Smooth muscle cell (in vitro differentiated cells): ENCODE measurements at regions not wholly inside any gene's neighbourhood (a gene's known extent, or its start where the extent isn't known, plus 50 kb on each side); places are given as distances from the start of the nearest gene placed in this dataset.

Experiments
- DNase-seq: peaks from one replicate; lab custom pipeline; 2025; ENCODE audit not compliant: unreplicated experiment; lab: John Stamatoyannopoulos, UW
- H2AFZ ChIP-seq: fragments of 200-600 bp; sonication (generic); 2 replicates; pipeline ENCODE4 v1.6.0; 2016; ENCODE audit warnings: antibody characterized with exemption, low read depth, mild to moderate bottlenecking
- H3F3A ChIP-seq: fragments of 200-600 bp; sonication (generic); 2 replicates; pipeline ENCODE4 v1.6.0; 2017; ENCODE audit warnings: antibody characterized with exemption, low read depth
- H3K27ac ChIP-seq: fragments of 200-600 bp; sonication (generic); 2 replicates; pipeline ENCODE4 v1.5.1; 2016; ENCODE audit warnings: low read depth, mild to moderate bottlenecking
- H3K27me3 ChIP-seq: fragments of 200-600 bp; sonication (generic); 2 replicates; pipeline ENCODE4 v1.6.1; 2016; ENCODE audit warnings: low read depth, mild to moderate bottlenecking
- H3K36me3 ChIP-seq: fragments of 200-600 bp; sonication (generic); 2 replicates; pipeline ENCODE4 v1.5.1; 2016; ENCODE audit warnings: low read depth
- H3K4me1 ChIP-seq: fragments of 200-600 bp; sonication (generic); 2 replicates; pipeline ENCODE4 v1.5.1; 2016; ENCODE audit warnings: low read depth
- H3K4me2 ChIP-seq: fragments of 200-600 bp; sonication (generic); 2 replicates; pipeline ENCODE4 v1.6.0; 2016; ENCODE audit warnings: mild to moderate bottlenecking
- H3K4me3 ChIP-seq: fragments of 200-600 bp; sonication (generic); 2 replicates; pipeline ENCODE4 v1.5.1; 2016; ENCODE audit warnings: mild to moderate bottlenecking
- H3K79me2 ChIP-seq: fragments of 200-600 bp; sonication (generic); 2 replicates; pipeline ENCODE4 v1.6.0; 2016; ENCODE audit warnings: low read depth, mild to moderate bottlenecking
- H3K9ac ChIP-seq: fragments of 200-600 bp; sonication (generic); 2 replicates; pipeline ENCODE4 v1.6.0; 2016; ENCODE audit warnings: low read depth
- H3K9me3 ChIP-seq: fragments of 200-600 bp; sonication (generic); replicated peaks from 2 replicates; pipeline ENCODE4 v1.5.1; 2016; ENCODE audit warnings: low read depth
- H4K20me1 ChIP-seq: fragments of 200-600 bp; sonication (generic); 2 replicates; pipeline ENCODE4 v1.6.0; 2016; ENCODE audit warnings: low read depth
- CTCF ChIP-seq: fragments of 200-600 bp; sonication (generic); IDR thresholded peaks from 2 replicates; pipeline ENCODE4 v1.5.1; 2017; ENCODE audit warnings: borderline replicate concordance, mild to moderate bottlenecking, antibody characterized with exemption; ENCODE audit not compliant: insufficient read depth, poor library complexity, severe bottlenecking
- WGBS: methylation state at CpG from one replicate; pipeline ENCODE4 v1.1.7; 2016; ENCODE audit warnings: low lambda C conversion rate; 5-methylcytosine and 5-hydroxymethylcytosine counted together

GRCh38 chr2:104215269-104216161, 638.4 kb upstream of the POU3F3 start:
- no peaks in the 10 kb centered on the region for H3K36me3 ChIP-seq
- H3K27me3 ChIP-seq: no peaks in the 10 kb centered on the region
- H3K79me2 ChIP-seq: no peaks in the 10 kb centered on the region
- no peaks in the 10 kb centered on the region for H3F3A ChIP-seq
- no peak overlapping the region for H3K4me3 ChIP-seq
- WGBS: 27% methylated on average over 14 of the region's 14 CpGs
- H3K9me3 ChIP-seq: no peaks in the 10 kb centered on the region
- H3K4me1 ChIP-seq: peaks cover 7% of the 10 kb centered on the region
- H2AFZ ChIP-seq: no peak overlapping the region
- no peak for DNase-seq
- no peak overlapping the region for H3K4me2 ChIP-seq
- TF ChIP-seq CTCF: no peak
- no peak overlapping the region for H3K9ac ChIP-seq
- no peak overlapping the region for H3K27ac ChIP-seq
- H4K20me1 ChIP-seq: no peaks in the 10 kb centered on the region

DNA sequence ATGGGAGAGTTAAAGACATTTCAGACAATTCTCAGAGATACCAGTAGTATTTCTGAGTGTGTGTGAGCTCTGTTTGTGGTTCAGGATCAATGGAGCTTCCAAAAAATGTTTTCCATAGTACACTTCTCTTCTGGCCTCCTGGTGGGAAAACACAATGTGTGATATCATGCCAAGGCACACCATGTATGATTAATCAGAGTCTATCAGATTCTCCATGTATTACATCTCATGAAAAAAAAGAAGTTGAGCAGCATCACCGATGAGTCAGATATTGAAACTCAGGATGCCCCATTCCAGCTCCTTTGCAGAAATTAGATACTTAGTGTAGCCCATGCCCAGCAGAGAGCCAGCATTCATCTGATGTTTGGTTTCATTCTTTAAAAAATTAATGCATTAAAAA, 620.3 kb upstream of the POU3F3 start:
- no peak overlapping the region for H2AFZ ChIP-seq
- no peak overlapping the region for H3K4me2 ChIP-seq
- H3K27me3 ChIP-seq: no peaks in the 10 kb centered on the region
- H3K9me3 ChIP-seq: no peaks in the 10 kb centered on the region
- no peaks in the 10 kb centered on the region for H3K79me2 ChIP-seq
- H3K4me3 ChIP-seq: no peak overlapping the region
- TF ChIP-seq CTCF: no peak
- H3K9ac ChIP-seq: no peak overlapping the region
- H3F3A ChIP-seq: no peaks in the 10 kb centered on the region
- DNase-seq: no peak
- no peak overlapping the region for H3K27ac ChIP-seq
- H3K4me1 ChIP-seq: no peaks in the 10 kb centered on the region
- no peaks in the 10 kb centered on the region for H3K36me3 ChIP-seq
- H4K20me1 ChIP-seq: no peaks in the 10 kb centered on the region
- WGBS: 87% methylated on average over 1 of the region's 1 CpG

GRCh38 chr2:104236491-104236890, 617.4 kb upstream of the POU3F3 start:
- Histone ChIP-seq H2AFZ (no peak overlapping the region), H3F3A (no peaks in the 10 kb centered on the region), H4K20me1 (no peaks in the 10 kb centered on the region), H3K27ac (no peak overlapping the region), H3K9ac (no peak overlapping the region), H3K4me2 (no peak overlapping the region), H3K79me2 (no peaks in the 10 kb centered on the region), H3K9me3 (no peaks in the 10 kb centered on the region), H3K36me3 (no peaks in the 10 kb centered on the region), H3K4me3 (no peak overlapping the region), H3K4me1 (no peaks in the 10 kb centered on the region), H3K27me3 (no peaks in the 10 kb centered on the region)
- no peak for DNase-seq
- no peak for TF ChIP-seq CTCF
- 85% methylated on average over 5 of the region's 5 CpGs for WGBS

DNA sequence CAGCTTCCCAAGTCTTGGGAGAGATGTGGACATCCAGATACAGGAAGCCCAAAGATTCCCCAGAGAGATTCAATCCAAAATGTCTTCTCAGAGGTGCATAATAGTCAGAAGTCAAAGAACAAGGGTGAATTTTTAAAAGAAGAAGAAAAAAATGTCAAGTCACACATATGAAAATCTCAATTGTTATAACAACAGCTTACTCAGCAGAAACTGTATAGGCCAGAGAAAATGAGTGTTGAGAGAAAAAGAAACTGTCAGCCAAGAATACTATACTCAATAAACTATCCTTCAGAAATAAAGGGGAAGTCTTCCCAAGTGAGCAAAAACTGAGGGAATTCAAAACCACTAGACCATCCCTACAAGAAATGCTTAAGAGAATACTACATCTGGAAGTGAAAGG, 612.9 kb upstream of the POU3F3 start:
- H2AFZ ChIP-seq: no peak overlapping the region
- no peak overlapping the region for H3K9ac ChIP-seq
- H4K20me1 ChIP-seq: no peaks in the 10 kb centered on the region
- no peaks in the 10 kb centered on the region for H3K4me1 ChIP-seq
- H3K27ac ChIP-seq: no peak overlapping the region
- peaks cover 3% of the 10 kb centered on the region for H3K9me3 ChIP-seq
- H3K27me3 ChIP-seq: no peaks in the 10 kb centered on the region
- H3F3A ChIP-seq: no peaks in the 10 kb centered on the region
- H3K4me3 ChIP-seq: no peak overlapping the region
- no peaks in the 10 kb centered on the region for H3K36me3 ChIP-seq
- no peaks in the 10 kb centered on the region for H3K79me2 ChIP-seq
- DNase-seq: no peak
- no peak overlapping the region for H3K4me2 ChIP-seq
- TF ChIP-seq CTCF: no peak
